Epithelial cell of prostate (primary cell): ENCODE measurements at regions not wholly inside any gene's neighbourhood (a gene's known extent, or its start where the extent isn't known, plus 50 kb on each side); places are given as distances from the start of the nearest gene placed in this dataset.

Source experiments
- DNase-seq: peaks from one replicate; pipeline ENCODE4 v3.0.0-alpha.2; 2011; ENCODE audit warnings: low read depth, low spot score
- H3K27ac ChIP-seq: fragments of 450-650 bp; 2 replicates; pipeline ENCODE4 v1.5.1; 2017; ENCODE audit warnings: mild to moderate bottlenecking

DNA sequence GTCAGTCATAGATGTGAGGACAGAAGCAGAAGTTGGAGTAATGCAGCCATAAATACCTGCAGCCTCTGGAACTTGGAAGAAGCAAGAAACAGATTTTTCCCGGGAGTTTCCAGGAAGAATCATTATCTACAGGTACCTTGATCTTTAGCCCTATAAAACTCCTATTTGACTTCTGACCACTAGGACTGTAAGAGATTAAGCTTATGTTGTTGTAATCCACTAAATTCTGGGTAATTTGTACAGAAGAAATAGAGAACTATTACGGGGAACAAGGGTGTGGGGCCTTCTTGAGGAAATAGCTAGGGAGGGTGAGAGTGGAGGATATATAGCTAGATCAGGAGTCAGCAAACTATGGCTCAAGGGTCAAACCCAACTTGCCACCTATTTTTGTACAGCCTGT lies 353.2 kb downstream of the SLC4A3 start:
- no peak for DNase-seq
- no peak overlapping the region for H3K27ac ChIP-seq

DNA sequence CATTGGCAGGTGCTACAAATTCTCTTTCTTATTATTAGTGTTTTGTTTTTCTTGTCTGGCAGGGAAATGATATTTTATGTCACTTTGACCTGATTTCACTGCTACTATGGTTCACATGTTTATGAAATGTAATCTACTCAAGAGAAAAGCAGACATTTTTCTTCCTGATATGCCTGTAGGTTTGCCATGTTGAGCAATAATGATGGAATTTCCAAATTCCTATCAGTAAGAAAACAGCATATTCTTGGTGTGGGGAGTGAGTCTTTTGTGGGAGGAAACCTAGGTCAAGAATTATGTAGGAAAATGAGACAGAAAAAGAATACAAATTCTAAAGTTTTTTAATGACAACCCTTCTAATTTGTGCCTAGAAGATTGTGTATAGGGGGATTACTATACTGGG lies 356.4 kb downstream of the SLC4A3 start:
- H3K27ac ChIP-seq = no peak overlapping the region
- no peak for DNase-seq

DNA sequence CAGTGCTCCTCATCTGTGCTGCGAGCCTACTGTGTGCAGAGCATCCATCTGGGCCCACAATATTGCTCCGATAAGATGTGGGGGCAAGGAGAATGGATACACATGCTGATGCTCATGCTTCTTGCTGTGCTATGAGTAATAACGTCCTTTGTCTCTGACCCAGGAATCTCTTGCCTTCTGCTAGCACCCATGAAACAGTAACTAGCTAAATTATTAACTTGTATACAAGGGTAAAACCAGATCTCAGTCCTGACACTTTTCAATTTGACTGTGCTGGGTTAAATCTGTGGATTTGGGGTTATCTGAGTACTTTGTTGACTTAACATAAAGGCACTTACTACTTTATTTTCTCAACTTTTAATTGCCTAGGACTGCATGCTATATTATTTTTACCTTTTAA lies 357.6 kb downstream of the SLC4A3 start:
- no peak overlapping the region for H3K27ac ChIP-seq
- DNase-seq = no peak

GRCh38 chr2:219987830-219988229 lies 360.4 kb downstream of the SLC4A3 start:
- DNase-seq = peak; percentile 98

GRCh38 chr2:219989744-219990143 lies 362.3 kb downstream of the SLC4A3 start:
- H3K27ac ChIP-seq = no peak overlapping the region
- no peak for DNase-seq

More at GRCh38 chr2:219987830-219988229, 360.4 kb downstream of the SLC4A3 start:
- peak overlapping the region; percentile 79 for H3K27ac ChIP-seq

GRCh38 chr2:219991116-219991515 lies 363.7 kb downstream of the SLC4A3 start:
- H3K27ac ChIP-seq = no peak overlapping the region
- DNase-seq = no peak

DNA sequence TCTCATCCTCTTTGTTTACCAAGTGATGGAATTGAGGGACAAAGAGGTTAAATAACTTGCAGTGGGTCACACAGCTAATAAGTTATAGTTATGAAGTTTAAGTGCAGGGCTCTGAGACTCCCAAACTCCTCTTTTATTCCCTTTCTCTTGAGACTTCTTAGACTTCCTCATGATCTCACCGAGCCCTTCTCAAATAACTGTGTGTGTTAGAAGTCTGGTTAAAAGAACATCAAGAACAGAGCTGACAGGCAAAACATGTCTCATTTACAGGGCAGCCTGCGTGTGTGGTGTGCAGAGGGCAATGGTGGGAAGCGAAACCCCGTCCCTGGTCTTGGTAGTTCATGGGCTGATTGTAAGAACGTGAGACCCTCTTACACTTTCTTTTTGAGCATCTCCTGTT lies 368.0 kb downstream of the SLC4A3 start:
- no peak overlapping the region for H3K27ac ChIP-seq
- no peak for DNase-seq

DNA sequence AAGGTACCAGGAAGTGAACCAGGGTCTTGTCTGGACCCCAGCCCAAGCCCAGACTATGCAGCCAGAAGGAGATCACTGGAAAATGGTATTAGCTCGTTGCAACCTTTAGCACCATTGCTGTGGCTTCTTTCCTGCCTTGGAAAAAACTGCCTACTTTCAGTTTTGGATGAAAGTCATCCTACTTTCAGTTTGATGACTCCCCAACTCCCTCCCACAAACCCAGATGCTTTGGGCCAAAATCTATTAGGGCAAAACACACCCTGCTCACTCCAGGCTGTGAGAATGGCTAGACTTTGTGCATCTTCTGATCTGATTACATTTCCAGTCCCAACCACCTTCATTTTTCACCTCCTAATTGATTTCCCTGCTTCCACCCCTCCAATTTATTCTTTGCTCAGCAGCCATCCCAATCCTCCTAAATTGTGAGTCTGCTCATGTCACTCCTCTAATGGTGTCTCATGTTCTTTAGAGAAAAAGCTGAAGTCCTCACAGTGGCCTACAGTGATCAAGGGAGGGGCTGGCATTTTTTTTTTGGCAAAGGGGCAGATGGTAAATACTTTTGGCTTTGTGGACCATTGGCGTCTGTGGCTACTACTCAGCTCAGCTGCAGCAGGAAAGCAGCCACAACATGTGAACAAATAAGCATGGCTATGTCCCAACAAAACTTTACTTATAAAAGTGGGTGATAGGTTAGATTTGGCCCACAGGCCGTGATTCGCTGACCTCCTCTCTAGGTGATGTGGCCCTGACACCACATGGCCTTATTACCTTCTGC lies 368.7 kb downstream of the SLC4A3 start:
- no peak overlapping the region for H3K27ac ChIP-seq
- no peak for DNase-seq

GRCh38 chr2:219997341-219997851 lies 370.0 kb downstream of the SLC4A3 start:
- no peak for DNase-seq
- H3K27ac ChIP-seq = peak overlapping the region; percentile 17

DNA sequence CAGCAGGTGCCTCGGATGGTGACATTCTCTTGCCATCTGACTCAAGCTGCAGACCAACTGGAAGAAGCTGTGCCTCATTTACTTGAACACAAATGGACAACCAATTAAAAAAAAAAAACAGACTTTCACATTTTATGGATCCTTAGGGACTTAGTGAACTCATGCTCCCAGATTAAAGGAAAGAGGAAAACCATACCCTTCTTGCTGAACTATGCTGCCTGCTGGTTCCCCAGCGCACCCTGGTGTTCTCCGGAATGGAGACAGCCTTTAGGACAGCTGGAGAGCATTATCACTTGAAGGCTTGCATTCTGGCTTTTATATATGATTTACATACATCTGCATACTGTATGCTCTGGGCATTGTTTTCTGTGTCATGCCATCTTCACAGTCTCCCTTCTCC lies 370.7 kb downstream of the SLC4A3 start:
- no peak overlapping the region for H3K27ac ChIP-seq
- no peak for DNase-seq

DNA sequence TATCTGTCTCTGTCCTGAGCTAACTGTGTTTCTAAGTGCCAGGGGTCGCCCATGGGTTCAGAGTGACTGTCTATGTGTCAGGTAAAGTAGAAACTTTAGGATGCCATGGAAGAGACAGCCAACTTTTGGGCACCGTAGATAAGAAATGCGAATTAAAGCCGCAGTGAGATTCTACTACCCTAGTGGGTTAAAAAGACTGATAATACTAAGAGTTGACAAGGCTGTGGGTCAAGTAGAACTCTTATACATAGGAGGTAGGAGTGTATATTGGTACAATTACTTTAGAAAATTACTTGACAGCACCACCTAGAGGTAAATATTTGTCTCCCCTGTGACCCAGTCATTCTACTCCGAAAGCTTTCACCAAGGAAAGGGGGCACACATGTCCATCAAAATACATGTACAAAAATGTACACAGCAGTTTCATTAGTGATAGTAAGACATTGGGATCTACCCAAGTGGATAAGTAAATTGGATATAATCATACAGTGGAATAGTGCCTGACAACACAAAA lies 371.3 kb downstream of the SLC4A3 start:
- no peak for DNase-seq
- no peak overlapping the region for H3K27ac ChIP-seq

- DNase-seq = no peak
Observed at GRCh38 chr2:220000080-220000479, 372.6 kb downstream of the SLC4A3 start.

DNA sequence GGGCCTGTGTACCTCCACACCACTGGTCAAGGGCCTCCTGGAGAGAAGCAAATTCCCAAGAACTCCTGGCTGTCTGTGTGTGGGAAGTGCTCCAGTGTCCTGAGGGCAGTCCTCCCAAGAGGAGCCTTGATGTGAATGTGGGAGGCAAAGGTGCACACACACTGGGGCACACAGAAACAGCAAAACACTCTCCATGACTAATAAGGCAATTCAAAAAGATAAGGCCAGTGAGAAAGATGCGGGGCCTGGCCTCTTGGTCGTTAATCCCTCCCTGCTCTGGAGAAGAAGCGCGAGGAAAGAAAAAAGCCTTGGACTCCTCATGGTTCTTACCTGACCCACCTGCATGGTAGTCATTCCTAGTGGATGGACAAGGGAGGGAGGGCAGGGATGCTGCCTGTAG lies 373.2 kb downstream of the SLC4A3 start:
- H3K27ac ChIP-seq = no peak overlapping the region
- no peak for DNase-seq

More at GRCh38 chr2:220000080-220000479, 372.6 kb downstream of the SLC4A3 start:
- H3K27ac ChIP-seq = no peak overlapping the region

- no peak overlapping the region for H3K27ac ChIP-seq
- DNase-seq = no peak
Observed at GRCh38 chr2:220001751-220002150, 374.3 kb downstream of the SLC4A3 start.

- no peak overlapping the region for H3K27ac ChIP-seq
- no peak for DNase-seq
Observed at GRCh38 chr2:220002251-220002650, 374.8 kb downstream of the SLC4A3 start.

GRCh38 chr2:220002699-220003098 lies 375.3 kb downstream of the SLC4A3 start:
- DNase-seq = no peak
- no peak overlapping the region for H3K27ac ChIP-seq

DNA sequence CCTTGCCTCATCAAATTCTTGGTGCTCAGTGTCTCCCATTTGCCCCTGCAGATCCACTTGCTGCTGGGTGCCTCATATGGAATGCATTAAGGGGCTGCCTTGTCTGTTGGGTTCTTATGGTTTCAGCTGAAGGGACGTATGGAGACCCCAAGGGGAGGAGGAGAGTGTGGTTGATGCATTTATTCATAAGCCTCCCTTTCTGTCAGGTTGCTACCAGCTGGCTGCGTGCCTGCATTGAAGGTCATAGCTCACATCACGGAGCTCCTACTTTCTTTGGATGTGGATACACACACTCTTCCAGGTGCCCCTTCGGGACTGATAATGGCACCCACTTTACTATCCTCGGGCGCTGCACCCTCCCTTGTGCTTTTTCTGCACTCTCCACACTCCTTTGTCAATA lies 377.9 kb downstream of the SLC4A3 start:
- DNase-seq = no peak
- H3K27ac ChIP-seq = no peak overlapping the region

DNA sequence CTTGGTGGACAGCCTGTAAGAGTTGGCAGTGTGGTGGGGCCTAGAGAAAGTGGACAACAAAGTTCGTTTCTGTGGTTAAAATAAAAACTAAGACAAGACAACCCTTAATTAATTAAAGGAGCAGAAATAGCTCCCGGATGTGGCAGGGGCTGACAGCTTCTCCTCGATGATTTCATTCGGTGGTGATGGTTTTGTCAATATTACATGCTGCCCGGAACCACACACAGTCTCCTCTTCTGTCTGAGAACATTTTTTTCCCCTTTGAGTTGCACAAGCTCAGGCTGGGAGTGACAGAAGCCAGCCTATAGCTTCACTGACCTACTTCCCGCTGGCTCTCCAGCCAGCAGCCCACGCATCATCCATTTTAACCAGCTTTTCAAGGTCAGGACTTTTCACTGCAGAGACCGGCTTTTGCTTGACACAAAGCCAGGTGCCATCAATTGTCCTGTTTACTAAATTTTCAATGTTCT lies 378.8 kb downstream of the SLC4A3 start:
- no peak overlapping the region for H3K27ac ChIP-seq
- no peak for DNase-seq

- no peak overlapping the region for H3K27ac ChIP-seq
- DNase-seq = no peak
Observed at GRCh38 chr2:220011859-220012258, 384.4 kb downstream of the SLC4A3 start.

DNA sequence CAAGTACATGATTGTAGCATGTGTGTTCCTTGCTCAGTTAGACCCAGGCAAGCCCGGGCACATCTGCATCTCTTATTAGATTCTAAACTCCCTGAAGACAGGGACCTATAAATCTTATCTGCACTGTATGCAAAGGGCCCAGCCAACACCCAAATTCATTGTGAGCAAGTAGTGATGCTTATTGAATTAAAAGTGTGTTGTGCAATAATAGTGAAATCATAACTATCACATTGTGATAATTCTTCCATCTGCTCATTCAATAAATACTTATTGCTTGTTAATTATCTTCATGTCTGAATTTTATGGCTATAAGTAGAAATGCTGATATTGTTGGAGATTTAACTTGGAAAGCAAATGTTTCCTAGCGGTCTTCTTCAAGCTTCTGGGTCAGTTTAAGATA lies 387.5 kb downstream of the SLC4A3 start:
- no peak overlapping the region for H3K27ac ChIP-seq
- no peak for DNase-seq

DNA sequence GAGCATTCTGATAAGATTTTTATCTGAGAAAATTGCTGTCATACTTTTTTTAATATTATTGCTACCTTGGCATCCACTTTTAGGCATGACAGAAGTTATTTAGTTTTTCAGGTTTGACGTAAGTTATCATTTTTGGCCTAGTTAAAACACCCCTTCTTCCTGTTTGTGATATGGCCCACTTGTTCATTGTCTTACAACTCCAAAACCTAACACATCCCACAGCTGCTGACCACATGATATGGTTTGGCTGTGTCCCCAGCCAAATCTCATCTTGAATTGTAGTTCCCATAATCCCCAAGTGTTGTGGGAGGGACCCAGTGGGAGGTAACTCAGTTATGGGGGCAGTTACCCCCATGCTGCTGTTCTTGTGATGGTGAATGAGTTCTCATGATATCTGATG lies 388.1 kb downstream of the SLC4A3 start:
- no peak for DNase-seq
- no peak overlapping the region for H3K27ac ChIP-seq

DNA sequence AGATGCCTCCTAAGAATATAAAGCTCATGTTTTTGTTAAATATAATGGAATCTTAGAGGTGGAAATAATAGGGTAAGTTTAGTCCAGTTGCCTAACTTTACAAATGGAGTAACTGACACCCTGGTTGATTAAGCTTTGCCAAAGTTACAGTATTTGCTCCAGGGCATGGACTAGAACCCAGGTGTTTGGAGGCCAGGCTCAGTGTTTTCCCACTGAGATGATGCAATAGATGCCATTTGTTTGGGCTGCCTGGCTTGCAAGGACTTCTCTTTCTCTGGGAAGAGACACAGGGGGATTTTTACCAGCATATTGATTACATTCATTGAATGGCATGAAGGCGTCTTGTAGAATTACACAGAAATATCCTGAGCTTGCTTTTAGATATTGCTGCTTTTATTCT lies 397.8 kb downstream of the SLC4A3 start:
- H3K27ac ChIP-seq = no peak overlapping the region
- DNase-seq = no peak
